T1000 (cell line): ENCODE measurements at regions not wholly inside any gene's neighbourhood (a gene's known extent, or its start where the extent isn't known, plus 50 kb on each side); places are given as distances from the start of the nearest gene placed in this dataset.

Experiments
- DNase-seq: peaks from one replicate; lab custom pipeline; 2025; ENCODE audit warnings: mixed read lengths; lab: John Stamatoyannopoulos, UW

GRCh38 chr4:31516520-31516919 lies 796.4 kb downstream of the PCDH7 start:
- DNase-seq: no peak

GRCh38 chr4:31518796-31519250 lies 798.7 kb downstream of the PCDH7 start:
- DNase-seq: no peak

GRCh38 chr4:31530555-31530954 lies 810.4 kb downstream of the PCDH7 start:
- no peak for DNase-seq

GRCh38 chr4:31538877-31539276 lies 818.7 kb downstream of the PCDH7 start:
- DNase-seq: no peak

GRCh38 chr4:31539284-31540069 lies 819.3 kb downstream of the PCDH7 start:
- no peak for DNase-seq

- no peak for DNase-seq
Observed at GRCh38 chr4:31545330-31545729, 825.2 kb downstream of the PCDH7 start.

GRCh38 chr4:31545755-31546154 lies 825.6 kb downstream of the PCDH7 start:
- DNase-seq: no peak

- DNase-seq: no peak
Observed at GRCh38 chr4:31548021-31548420, 827.9 kb downstream of the PCDH7 start.

- DNase-seq: no peak
Observed at GRCh38 chr4:31548823-31549222, 828.7 kb downstream of the PCDH7 start.

GRCh38 chr4:31549256-31549655 lies 829.1 kb downstream of the PCDH7 start:
- no peak for DNase-seq

- DNase-seq: no peak
Observed at GRCh38 chr4:31557437-31557836, 837.3 kb downstream of the PCDH7 start.

- no peak for DNase-seq
Observed at GRCh38 chr4:31573554-31573953, 853.4 kb downstream of the PCDH7 start.

GRCh38 chr4:31575504-31575903 lies 855.3 kb downstream of the PCDH7 start:
- DNase-seq: no peak

- DNase-seq: no peak
Observed at GRCh38 chr4:31580843-31581242, 860.7 kb downstream of the PCDH7 start.

GRCh38 chr4:31585503-31585902 lies 865.3 kb downstream of the PCDH7 start:
- DNase-seq: no peak

- DNase-seq: no peak
Observed at GRCh38 chr4:31592293-31592692, 872.1 kb downstream of the PCDH7 start.

- DNase-seq: no peak
Observed at GRCh38 chr4:31595496-31595895, 875.3 kb downstream of the PCDH7 start.

- no peak for DNase-seq
Observed at GRCh38 chr4:31598639-31599038, 878.5 kb downstream of the PCDH7 start.

- no peak for DNase-seq
Observed at GRCh38 chr4:31601793-31602192, 881.6 kb downstream of the PCDH7 start.

GRCh38 chr4:31613946-31614623 lies 893.9 kb downstream of the PCDH7 start:
- peak; percentile 82 for DNase-seq

GRCh38 chr4:31617667-31618066 lies 897.5 kb downstream of the PCDH7 start:
- DNase-seq: no peak

GRCh38 chr4:31620476-31620875 lies 900.3 kb downstream of the PCDH7 start:
- no peak for DNase-seq

- no peak for DNase-seq
Observed at GRCh38 chr4:31645236-31645635, 925.1 kb downstream of the PCDH7 start.
